NOMO-1 treated with dmso at 0.1 percent for 144 hours (cell line): ENCODE measurements at regions not wholly inside any gene's neighbourhood (a gene's known extent, or its start where the extent isn't known, plus 50 kb on each side); places are given as distances from the start of the nearest gene placed in this dataset.

ENCODE experiments used
- DNase-seq: peaks from one replicate; lab custom pipeline; 2025; ENCODE audit not compliant: unreplicated experiment; lab: John Stamatoyannopoulos, UW

- no peak for DNase-seq
Measured at GRCh38 chr16:79272141-79272577, 328.4 kb downstream of the MAF start.

- no peak for DNase-seq
Measured at GRCh38 chr16:79271583-79271982, 329.0 kb downstream of the MAF start.

DNA sequence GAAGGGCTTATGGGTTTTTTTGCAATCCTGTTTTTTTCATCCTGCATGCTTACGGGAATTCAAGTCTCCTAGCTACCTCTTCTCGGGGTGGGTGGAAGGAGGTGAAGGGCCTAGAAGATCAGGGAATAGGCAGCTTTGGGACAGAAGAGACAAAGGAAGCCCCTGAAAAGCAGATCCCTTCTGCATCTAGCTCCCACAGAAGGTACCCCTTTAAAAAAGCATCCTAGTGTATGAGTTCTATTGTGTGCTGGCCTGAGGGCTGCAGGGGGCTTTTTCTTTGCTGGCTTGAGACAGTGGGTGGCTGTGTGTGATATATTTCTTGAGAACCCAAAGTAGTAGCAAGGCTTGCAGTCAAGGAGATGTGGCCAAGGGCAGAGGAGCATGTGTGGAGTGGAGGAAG, 330.5 kb downstream of the MAF start:
- DNase-seq = no peak

- DNase-seq = peak; percentile 52
Measured at GRCh38 chr16:79269211-79269863, 331.2 kb downstream of the MAF start.

- DNase-seq = no peak
Measured at GRCh38 chr16:79267781-79268180, 332.8 kb downstream of the MAF start.

- DNase-seq = no peak
Measured at GRCh38 chr16:79267146-79267545, 333.4 kb downstream of the MAF start.

- no peak for DNase-seq
Measured at GRCh38 chr16:79265701-79266100, 334.8 kb downstream of the MAF start.

GRCh38 chr16:79265196-79265595, 335.3 kb downstream of the MAF start:
- no peak for DNase-seq

- DNase-seq = peak; percentile 12
Measured at GRCh38 chr16:79264237-79265109, 336.1 kb downstream of the MAF start.

DNA sequence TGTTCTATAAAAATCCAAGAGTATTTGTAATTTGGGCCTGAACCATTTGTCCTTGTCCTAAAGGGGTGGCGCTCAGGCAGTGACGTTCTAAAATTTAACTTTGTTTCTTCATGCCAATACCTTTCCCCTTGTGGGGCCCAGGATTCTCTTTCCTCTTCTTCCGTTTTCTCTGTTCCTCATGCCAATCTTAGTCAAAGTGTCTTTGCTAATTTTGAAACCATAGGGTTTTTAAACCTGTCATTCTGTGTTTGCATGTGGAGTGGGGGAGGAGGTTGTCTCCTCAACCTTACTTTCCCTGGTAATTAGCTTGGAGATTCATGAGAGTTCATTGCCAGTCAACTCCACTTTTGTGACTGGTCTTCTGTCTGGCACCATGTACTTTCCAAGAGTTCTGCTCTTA, 337.1 kb downstream of the MAF start:
- DNase-seq = peak; percentile 67
